Kidney epithelial cell (primary cell): ENCODE measurements at regions not wholly inside any gene's neighbourhood (a gene's known extent, or its start where the extent isn't known, plus 50 kb on each side); places are given as distances from the start of the nearest gene placed in this dataset.

Experiments
- DNase-seq: peaks from one replicate; pipeline ENCODE4 v3.0.0-alpha.2; 2010; ENCODE audit warnings: low read depth
- H3K27me3 ChIP-seq: 2 replicates; pipeline ENCODE4 v1.6.0; 2011; ENCODE audit warnings: low read length; ENCODE audit not compliant: control insufficient read depth, insufficient read depth
- H3K36me3 ChIP-seq: 2 replicates; pipeline ENCODE4 v1.5.1; 2011; ENCODE audit warnings: low read length; ENCODE audit not compliant: control insufficient read depth, insufficient read depth
- H3K4me3 ChIP-seq: 2 replicates; pipeline ENCODE4 v1.5.1; 2011; ENCODE audit warnings: low read depth, mild to moderate bottlenecking, control low read depth, low read length
- CTCF ChIP-seq: IDR thresholded peaks from 2 replicates; pipeline ENCODE4 v1.5.1; 2011; ENCODE audit warnings: mild to moderate bottlenecking, moderate library complexity, low read length, control low read depth, inconsistent platforms; ENCODE audit not compliant: insufficient read depth, poor library complexity, severe bottlenecking

- Histone ChIP-seq H3K36me3 (no peaks in the 10 kb centered on the region), H3K27me3 (peaks cover 5% of the 10 kb centered on the region), H3K4me3 (no peak overlapping the region)
- no peak for TF ChIP-seq CTCF
- no peak for DNase-seq
Measured at GRCh38 chr6:169988769-169989550, 237.5 kb downstream of the ERMARD start.

GRCh38 chr6:169986848-169987498 lies 235.6 kb downstream of the ERMARD start:
- Histone ChIP-seq H3K4me3 (no peak overlapping the region), H3K36me3 (no peaks in the 10 kb centered on the region), H3K27me3 (peaks cover 5% of the 10 kb centered on the region)
- DNase-seq = no peak
- no peak for TF ChIP-seq CTCF

GRCh38 chr6:169986171-169986847 lies 234.9 kb downstream of the ERMARD start:
- DNase-seq = no peak
- Histone ChIP-seq H3K36me3 (no peaks in the 10 kb centered on the region), H3K27me3 (peaks cover 5% of the 10 kb centered on the region), H3K4me3 (no peak overlapping the region)
- TF ChIP-seq CTCF = no peak

GRCh38 chr6:169985121-169986015 lies 233.9 kb downstream of the ERMARD start:
- no peak for DNase-seq
- H3K36me3 ChIP-seq = no peaks in the 10 kb centered on the region
- peaks cover 5% of the 10 kb centered on the region for H3K27me3 ChIP-seq
- H3K4me3 ChIP-seq = no peak overlapping the region
- no peak for TF ChIP-seq CTCF

GRCh38 chr6:169984181-169985120 lies 233.0 kb downstream of the ERMARD start:
- Histone ChIP-seq H3K36me3 (no peaks in the 10 kb centered on the region), H3K27me3 (peaks cover 8% of the 10 kb centered on the region), H3K4me3 (no peak overlapping the region)
- no peak for TF ChIP-seq CTCF
- DNase-seq = no peak
